Endothelial cell of umbilical vein (primary cell): ENCODE measurements at regions not wholly inside any gene's neighbourhood (a gene's known extent, or its start where the extent isn't known, plus 50 kb on each side); places are given as distances from the start of the nearest gene placed in this dataset.

Experiments used
- EZH2 ChIP-seq: IDR thresholded peaks from 2 replicates; pipeline ENCODE4 v1.6.1; 2012; ENCODE audit warnings: borderline replicate concordance, low read depth, mild to moderate bottlenecking, moderate library complexity, low read length, inconsistent platforms; ENCODE audit not compliant: severe bottlenecking
- FOS ChIP-seq: IDR thresholded peaks from 2 replicates; pipeline ENCODE4 v1.6.1; 2011; ENCODE audit warnings: mild to moderate bottlenecking, low read length, moderate library complexity, borderline replicate concordance; ENCODE audit not compliant: insufficient read depth
- GATA2 ChIP-seq: IDR thresholded peaks from 2 replicates; pipeline ENCODE4 v1.7.0; 2011; ENCODE audit warnings: low read depth, mild to moderate bottlenecking, moderate library complexity, mixed read lengths, low read length; ENCODE audit not compliant: insufficient read length, insufficient read depth
- JUN ChIP-seq: IDR thresholded peaks from 2 replicates; pipeline ENCODE4 v1.6.1; 2011; ENCODE audit warnings: borderline replicate concordance, low read depth; ENCODE audit not compliant: insufficient read length, insufficient read depth
- MYC ChIP-seq: IDR thresholded peaks from one replicate; pipeline ENCODE4 v1.6.1; 2011; ENCODE audit warnings: mild to moderate bottlenecking, low read depth, low read length
- POLR2A ChIP-seq: IDR thresholded peaks from 2 replicates; pipeline ENCODE4 v1.6.1; 2012; ENCODE audit warnings: low read depth, mild to moderate bottlenecking, control low read depth, low read length
- POLR2AphosphoS5 ChIP-seq: IDR thresholded peaks from 2 replicates; pipeline ENCODE4 v1.6.1; 2012; ENCODE audit warnings: low read depth, mild to moderate bottlenecking, control low read depth, low read length, moderate library complexity; ENCODE audit not compliant: insufficient read depth
- TF ChIP-seq, protein P1 (sequence below), 2 donors: IDR thresholded peaks; 1 replicate in 1 of 2; 2 replicates in 1 of 2; pipeline ENCODE4 v1.5.1; 2011; ENCODE audit warnings: low read length in 2 of 2, mild to moderate bottlenecking in 2 of 2, moderate library complexity in 2 of 2, control low read depth in 1 of 2, inconsistent platforms in 1 of 2, low read depth in 1 of 2; ENCODE audit not compliant: insufficient read depth in 1 of 2; ENCODE audit errors: extremely low read depth in 1 of 2
- TF ChIP-seq, protein P2 (sequence below): IDR thresholded peaks from 2 replicates; pipeline ENCODE4 v1.6.1; 2011; ENCODE audit not compliant: insufficient read depth, insufficient read length

DNA sequence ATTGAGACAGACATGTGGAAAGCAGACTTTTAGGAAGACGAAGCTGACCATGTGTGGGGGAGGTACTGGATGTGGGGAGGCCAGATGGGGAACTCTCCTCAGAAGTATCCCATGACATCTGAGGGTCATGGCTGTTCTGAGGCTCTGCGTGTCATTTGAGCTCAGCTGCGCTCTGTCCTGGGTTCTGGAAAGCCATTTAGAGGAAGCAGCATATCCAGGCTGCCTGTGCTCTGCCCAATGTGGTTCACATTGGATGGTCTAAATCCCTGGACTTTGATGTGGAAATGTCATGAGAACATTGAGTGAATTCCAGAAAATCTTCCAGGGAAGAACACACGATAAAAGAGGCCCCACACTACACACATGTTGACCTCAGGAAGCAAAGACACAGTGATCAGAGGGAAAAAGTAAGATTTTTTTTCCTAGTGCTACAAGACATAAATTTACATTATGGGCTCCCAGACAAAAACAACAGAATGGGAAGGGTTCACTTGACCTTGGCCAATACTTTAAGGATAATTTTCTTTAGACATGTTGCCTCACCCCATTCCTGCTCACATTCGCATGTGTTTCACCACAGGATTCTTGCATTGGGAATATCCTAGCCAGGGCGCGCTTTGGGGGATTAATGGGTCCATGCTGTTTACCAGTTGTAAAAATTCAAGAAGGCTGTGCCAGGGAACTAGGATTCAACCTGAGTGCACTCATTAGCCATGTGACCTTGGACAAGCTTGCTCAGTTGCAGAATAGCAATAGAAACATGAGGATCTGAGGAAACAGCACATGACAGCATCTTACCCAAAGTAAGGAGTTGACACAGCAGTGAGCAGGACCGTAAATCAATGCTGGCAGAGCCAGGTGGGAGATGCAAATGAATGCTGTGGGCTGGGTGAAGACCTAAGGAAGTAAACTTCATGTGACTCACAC lies 73.2 kb upstream of the C1QTNF7 start:
- TF ChIP-seq, protein P1, sequence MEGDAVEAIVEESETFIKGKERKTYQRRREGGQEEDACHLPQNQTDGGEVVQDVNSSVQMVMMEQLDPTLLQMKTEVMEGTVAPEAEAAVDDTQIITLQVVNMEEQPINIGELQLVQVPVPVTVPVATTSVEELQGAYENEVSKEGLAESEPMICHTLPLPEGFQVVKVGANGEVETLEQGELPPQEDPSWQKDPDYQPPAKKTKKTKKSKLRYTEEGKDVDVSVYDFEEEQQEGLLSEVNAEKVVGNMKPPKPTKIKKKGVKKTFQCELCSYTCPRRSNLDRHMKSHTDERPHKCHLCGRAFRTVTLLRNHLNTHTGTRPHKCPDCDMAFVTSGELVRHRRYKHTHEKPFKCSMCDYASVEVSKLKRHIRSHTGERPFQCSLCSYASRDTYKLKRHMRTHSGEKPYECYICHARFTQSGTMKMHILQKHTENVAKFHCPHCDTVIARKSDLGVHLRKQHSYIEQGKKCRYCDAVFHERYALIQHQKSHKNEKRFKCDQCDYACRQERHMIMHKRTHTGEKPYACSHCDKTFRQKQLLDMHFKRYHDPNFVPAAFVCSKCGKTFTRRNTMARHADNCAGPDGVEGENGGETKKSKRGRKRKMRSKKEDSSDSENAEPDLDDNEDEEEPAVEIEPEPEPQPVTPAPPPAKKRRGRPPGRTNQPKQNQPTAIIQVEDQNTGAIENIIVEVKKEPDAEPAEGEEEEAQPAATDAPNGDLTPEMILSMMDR (IDR thresholded peaks at IDR 0.05; ENCODE audit: extremely low read depth in 1 of 2, insufficient read depth in 1 of 2, low read depth in 1 of 2, low read length in 2 of 2) = no peak
- TF ChIP-seq POLR2AphosphoS5 (no peak), EZH2 (no peak), POLR2A (no peak), GATA2 (no peak), MYC (no peak), JUN (no peak), FOS (no peak)
- TF ChIP-seq, protein P2, sequence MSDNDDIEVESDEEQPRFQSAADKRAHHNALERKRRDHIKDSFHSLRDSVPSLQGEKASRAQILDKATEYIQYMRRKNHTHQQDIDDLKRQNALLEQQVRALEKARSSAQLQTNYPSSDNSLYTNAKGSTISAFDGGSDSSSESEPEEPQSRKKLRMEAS = no peak
